ENCODE measurements at regions not wholly inside any gene's neighbourhood (a gene's known extent, or its start where the extent isn't known, plus 50 kb on each side); places are given as distances from the start of the nearest gene placed in this dataset.

DNA sequence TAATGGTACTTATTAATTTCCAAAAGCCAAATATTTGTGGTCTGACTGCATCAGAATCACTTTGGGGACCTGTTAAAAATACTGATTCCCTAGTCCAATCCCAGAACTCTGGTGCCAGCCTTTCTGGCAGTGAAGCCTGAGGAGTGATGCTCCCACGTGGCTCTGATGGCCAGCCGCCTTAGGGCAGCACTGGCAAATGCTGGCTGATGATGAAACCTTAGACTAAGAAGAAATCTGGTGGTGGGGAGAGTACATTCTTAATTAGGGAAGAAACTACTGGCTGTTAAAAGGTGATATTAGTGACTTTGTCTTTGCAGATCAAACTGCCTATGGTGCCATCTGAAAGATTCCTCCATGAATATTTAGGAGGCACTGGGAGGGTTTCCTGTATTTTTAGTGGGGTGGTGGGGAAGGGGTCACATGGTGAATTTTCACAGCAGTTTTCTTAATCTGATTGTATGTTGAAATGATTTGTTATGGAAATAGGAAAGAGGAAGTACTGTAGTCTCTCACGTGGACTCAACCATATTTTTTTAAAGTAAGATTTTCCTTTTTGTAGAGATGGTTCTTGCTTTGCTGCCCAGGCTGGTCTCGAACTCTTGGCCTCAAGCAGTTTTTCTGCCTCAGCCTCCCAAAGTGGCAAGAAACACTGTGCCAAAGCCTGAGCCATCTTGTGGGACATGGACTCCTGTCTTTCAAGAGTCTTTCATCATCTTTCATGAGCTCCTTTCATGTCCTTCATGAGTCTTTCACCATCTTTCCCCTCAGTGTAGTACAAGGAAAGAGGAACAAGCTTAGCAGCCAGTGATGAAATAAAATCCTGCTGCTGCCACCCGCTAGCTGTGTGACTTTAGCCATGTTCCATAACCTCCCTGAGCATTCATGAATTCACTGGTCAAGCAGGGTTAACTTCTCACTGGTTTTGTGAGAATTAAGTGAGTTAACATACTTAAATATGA, 90.8 kb downstream of the ZNF330 start:
- TF ChIP-seq, protein P1, sequence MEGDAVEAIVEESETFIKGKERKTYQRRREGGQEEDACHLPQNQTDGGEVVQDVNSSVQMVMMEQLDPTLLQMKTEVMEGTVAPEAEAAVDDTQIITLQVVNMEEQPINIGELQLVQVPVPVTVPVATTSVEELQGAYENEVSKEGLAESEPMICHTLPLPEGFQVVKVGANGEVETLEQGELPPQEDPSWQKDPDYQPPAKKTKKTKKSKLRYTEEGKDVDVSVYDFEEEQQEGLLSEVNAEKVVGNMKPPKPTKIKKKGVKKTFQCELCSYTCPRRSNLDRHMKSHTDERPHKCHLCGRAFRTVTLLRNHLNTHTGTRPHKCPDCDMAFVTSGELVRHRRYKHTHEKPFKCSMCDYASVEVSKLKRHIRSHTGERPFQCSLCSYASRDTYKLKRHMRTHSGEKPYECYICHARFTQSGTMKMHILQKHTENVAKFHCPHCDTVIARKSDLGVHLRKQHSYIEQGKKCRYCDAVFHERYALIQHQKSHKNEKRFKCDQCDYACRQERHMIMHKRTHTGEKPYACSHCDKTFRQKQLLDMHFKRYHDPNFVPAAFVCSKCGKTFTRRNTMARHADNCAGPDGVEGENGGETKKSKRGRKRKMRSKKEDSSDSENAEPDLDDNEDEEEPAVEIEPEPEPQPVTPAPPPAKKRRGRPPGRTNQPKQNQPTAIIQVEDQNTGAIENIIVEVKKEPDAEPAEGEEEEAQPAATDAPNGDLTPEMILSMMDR (IDR thresholded peaks at IDR 0.05; ENCODE audit: borderline replicate concordance, extremely low read depth, low read length, poor library complexity, severe bottlenecking) = no peak
- no peak for TF ChIP-seq EZH2 (IDR thresholded peaks at IDR 0.05; ENCODE audit: borderline replicate concordance, low read depth, low read length, severe bottlenecking)

Measured in DND-41 (cell line).